IPS-NIHi11 (cell line): ENCODE measurements at regions not wholly inside any gene's neighbourhood (a gene's known extent, or its start where the extent isn't known, plus 50 kb on each side); places are given as distances from the start of the nearest gene placed in this dataset.
"Not testable (repeated sequence)": the region's sequence is repeated elsewhere in the genome, so short reads cannot be mapped to it uniquely, and the experiment has no call there.

Experiments
- DNase-seq: peaks from one replicate; pipeline ENCODE4 v3.0.0; 2012; ENCODE audit warnings: mixed read lengths, low spot score

- no peak for DNase-seq
Measured at GRCh38 chrX:38940547-38940946, 139.3 kb downstream of the MID1IP1 start.

- no peak for DNase-seq
Measured at GRCh38 chrX:38941675-38942074, 140.4 kb downstream of the MID1IP1 start.

- DNase-seq = no peak
Measured at GRCh38 chrX:38943120-38943519, 141.9 kb downstream of the MID1IP1 start.

GRCh38 chrX:38948046-38948445 lies 146.8 kb downstream of the MID1IP1 start:
- DNase-seq = no peak

GRCh38 chrX:38954520-38954919 lies 153.3 kb downstream of the MID1IP1 start:
- no peak for DNase-seq

GRCh38 chrX:38959736-38960135 lies 158.5 kb downstream of the MID1IP1 start:
- no peak for DNase-seq

GRCh38 chrX:38960137-38960536 lies 158.9 kb downstream of the MID1IP1 start:
- no peak for DNase-seq

- no peak for DNase-seq
Measured at GRCh38 chrX:38961936-38962335, 160.7 kb downstream of the MID1IP1 start.

GRCh38 chrX:38963244-38963643 lies 162.0 kb downstream of the MID1IP1 start:
- not testable (repeated sequence) for DNase-seq

- DNase-seq = peak; percentile 6
Measured at GRCh38 chrX:38965888-38966287, 164.6 kb downstream of the MID1IP1 start.

GRCh38 chrX:38968344-38969216 lies 167.3 kb downstream of the MID1IP1 start:
- DNase-seq = no peak

GRCh38 chrX:38970074-38970473 lies 168.8 kb downstream of the MID1IP1 start:
- no peak for DNase-seq

GRCh38 chrX:38970845-38971244 lies 169.6 kb downstream of the MID1IP1 start:
- no peak for DNase-seq

- no peak for DNase-seq
Measured at GRCh38 chrX:38973322-38973721, 172.1 kb downstream of the MID1IP1 start.

GRCh38 chrX:38974542-38974941 lies 173.3 kb downstream of the MID1IP1 start:
- DNase-seq = no peak

GRCh38 chrX:38975368-38975942 lies 174.2 kb downstream of the MID1IP1 start:
- no peak for DNase-seq

GRCh38 chrX:38982370-38982769 lies 181.1 kb downstream of the MID1IP1 start:
- no peak for DNase-seq

GRCh38 chrX:38982843-38983242 lies 181.6 kb downstream of the MID1IP1 start:
- DNase-seq = no peak

- DNase-seq = peak; percentile 17
Measured at GRCh38 chrX:38985375-38985774, 184.1 kb downstream of the MID1IP1 start.

- DNase-seq = no peak
Measured at GRCh38 chrX:38985945-38986344, 184.7 kb downstream of the MID1IP1 start.

GRCh38 chrX:38986586-38986985 lies 185.3 kb downstream of the MID1IP1 start:
- DNase-seq = peak; percentile 12

GRCh38 chrX:38987198-38987651 lies 186.0 kb downstream of the MID1IP1 start:
- no peak for DNase-seq

GRCh38 chrX:38988301-38988700 lies 187.0 kb downstream of the MID1IP1 start:
- DNase-seq = no peak

- no peak for DNase-seq
Measured at GRCh38 chrX:38989076-38989475, 187.8 kb downstream of the MID1IP1 start.
